Natural killer cell (primary cell): ENCODE measurements at regions not wholly inside any gene's neighbourhood (a gene's known extent, or its start where the extent isn't known, plus 50 kb on each side); places are given as distances from the start of the nearest gene placed in this dataset.

Experiments
- ATAC-seq, 3 donors: fragments of 150-1000 bp in 2 of 3; fragments of 200-7000 bp in 1 of 3; cut with Tn5 transposase; 1 replicate in 1 of 3; 2 replicates in 2 of 3; pipeline ENCODE4 v1.10.0; 2021; ENCODE audit warnings: mild to moderate bottlenecking in 2 of 3, moderate library complexity in 2 of 3
- DNase-seq, 2 donors: peaks; one replicate each; pipeline versions ENCODE4 v3.0.0 to v3.0.0-alpha.2; 2013 to 2021; ENCODE audit warnings: mixed read lengths in 1 of 2
- H3K27ac ChIP-seq: one replicate; pipeline ENCODE4 v1.5.1; 2013; ENCODE audit warnings: mild to moderate bottlenecking, low read length
- H3K27me3 ChIP-seq: one replicate; pipeline ENCODE4 v1.6.1; 2013; ENCODE audit warnings: low read length; ENCODE audit not compliant: control insufficient read depth, insufficient read depth
- H3K36me3 ChIP-seq: one replicate; pipeline ENCODE4 v1.6.1; 2013; ENCODE audit warnings: low read length; ENCODE audit not compliant: control insufficient read depth, insufficient read depth
- H3K4me1 ChIP-seq: one replicate; pipeline ENCODE4 v1.6.1; 2013; ENCODE audit warnings: low read length; ENCODE audit not compliant: control insufficient read depth, insufficient read depth
- H3K4me3 ChIP-seq: one replicate; pipeline ENCODE4 v1.5.1; 2013; ENCODE audit warnings: low read length
- H3K9me3 ChIP-seq: one replicate; pipeline ENCODE4 v1.6.1; 2013; ENCODE audit warnings: low read length; ENCODE audit not compliant: control insufficient read depth, insufficient read depth
- H3K27ac Mint-ChIP-seq, 2 donors: one replicate each; pipeline ENCODE4 v1.8.0; 2022; ENCODE audit warnings: mild to moderate bottlenecking in 2 of 2, mixed read lengths in 2 of 2, moderate library complexity in 1 of 2
- H3K27me3 Mint-ChIP-seq, 2 donors: one replicate each; pipeline ENCODE4 v1.8.0; 2022; ENCODE audit warnings: low read depth in 2 of 2, mixed read lengths in 2 of 2
- H3K36me3 Mint-ChIP-seq: one replicate; pipeline ENCODE4 v1.8.0; 2022; ENCODE audit warnings: mixed read lengths
- H3K4me1 Mint-ChIP-seq, 2 donors: one replicate each; pipeline ENCODE4 v1.8.0; 2022; ENCODE audit warnings: mixed read lengths in 2 of 2
- H3K4me3 Mint-ChIP-seq: one replicate; pipeline ENCODE4 v1.8.0; 2022; ENCODE audit warnings: mild to moderate bottlenecking, moderate library complexity, mixed read lengths
- H3K9me3 Mint-ChIP-seq, 2 donors: one replicate each; pipeline ENCODE4 v1.8.0; 2022; ENCODE audit warnings: mixed read lengths in 2 of 2
- CTCF ChIP-seq: fragments of 200-600 bp; IDR thresholded peaks from one replicate; pipeline ENCODE4 v1.8.0; 2022; ENCODE audit warnings: antibody characterized with exemption
- WGBS: methylation state at CpG from one replicate; pipeline ENCODE4 v1.1.7; 2013; ENCODE audit warnings: missing lambda C conversion rate; ENCODE audit not compliant: insufficient coverage; 5-methylcytosine and 5-hydroxymethylcytosine counted together
- intact Hi-C: fragments of 100-400 bp; cut with micrococcal nuclease; formaldehyde crosslinking; loops from one replicate; pipeline ENCODE4 v1.14.2; 2022

- no peak overlapping the region for H3K27ac Mint-ChIP-seq
- no peak overlapping the region for H3K4me3 Mint-ChIP-seq
- intact Hi-C loops = no loop called here
- H3K4me1 ChIP-seq = no peaks in the 10 kb centered on the region
- DNase-seq = no peak
- no peaks in the 10 kb centered on the region for H3K36me3 Mint-ChIP-seq
- H3K27me3 Mint-ChIP-seq = peaks cover 2 to 7% of the 10 kb centered on the region in 2 donors
- no peak overlapping the region for H3K27ac ChIP-seq
- no peak for ATAC-seq
- H3K36me3 ChIP-seq = no peaks in the 10 kb centered on the region
- no peak for TF ChIP-seq CTCF
- H3K4me1 Mint-ChIP-seq = no peaks in the 10 kb centered on the region
- no peak overlapping the region for H3K4me3 ChIP-seq
- 89% methylated on average over 19 of the region's 19 CpGs for WGBS
- H3K9me3 Mint-ChIP-seq = no peaks in the 10 kb centered on the region
- no peaks in the 10 kb centered on the region for H3K9me3 ChIP-seq
- H3K27me3 ChIP-seq = no peaks in the 10 kb centered on the region
These were observed 59.2 kb upstream of the TARBP1 start for GRCh38 chr1:234538062-234538731.

- Mint-ChIP-seq H3K36me3 (no peaks in the 10 kb centered on the region), H3K9me3 (no peaks in the 10 kb centered on the region), H3K27ac (no peak overlapping the region), H3K4me1 (no peaks in the 10 kb centered on the region), H3K4me3 (no peak overlapping the region), H3K27me3 (peaks cover 1 to 2% of the 10 kb centered on the region in 2 donors)
- Histone ChIP-seq H3K4me1 (no peaks in the 10 kb centered on the region), H3K9me3 (no peaks in the 10 kb centered on the region), H3K36me3 (no peaks in the 10 kb centered on the region), H3K4me3 (no peak overlapping the region), H3K27me3 (no peaks in the 10 kb centered on the region), H3K27ac (no peak overlapping the region)
- ATAC-seq = no peak
- DNase-seq = no peak
- no peak for TF ChIP-seq CTCF
- intact Hi-C loops = no loop called here
- WGBS = 85% methylated on average over 5 of the region's 5 CpGs
These were observed 58.3 kb upstream of the TARBP1 start for GRCh38 chr1:234537236-234537635.

- Mint-ChIP-seq H3K36me3 (no peaks in the 10 kb centered on the region), H3K9me3 (no peaks in the 10 kb centered on the region), H3K4me3 (no peak overlapping the region), H3K27me3 (peaks cover 0 to 2% of the 10 kb centered on the region in 2 donors), H3K27ac (no peak overlapping the region), H3K4me1 (no peaks in the 10 kb centered on the region)
- Histone ChIP-seq H3K4me1 (no peaks in the 10 kb centered on the region), H3K27ac (no peak overlapping the region), H3K36me3 (no peaks in the 10 kb centered on the region), H3K27me3 (no peaks in the 10 kb centered on the region), H3K9me3 (no peaks in the 10 kb centered on the region), H3K4me3 (no peak overlapping the region)
- intact Hi-C loops = no loop called here
- no peak for DNase-seq
- 94% methylated on average over 12 of the region's 12 CpGs for WGBS
- no peak for ATAC-seq
- no peak for TF ChIP-seq CTCF
These were observed 57.8 kb upstream of the TARBP1 start for GRCh38 chr1:234536741-234537140.
